Neural progenitor cell (in vitro differentiated cells): ENCODE measurements at regions not wholly inside any gene's neighbourhood (a gene's known extent, or its start where the extent isn't known, plus 50 kb on each side); places are given as distances from the start of the nearest gene placed in this dataset.

ENCODE experiments used
- DNase-seq: peaks from one replicate; pipeline ENCODE4 v3.0.0-alpha.2; 2016; ENCODE audit warnings: low spot score
- H2AFZ ChIP-seq: fragments of 200-600 bp; sonication (generic); replicated peaks from 2 replicates; pipeline ENCODE4 v1.6.1; 2016; ENCODE audit warnings: antibody characterized with exemption
- H3F3A ChIP-seq: fragments of 200-600 bp; sonication (generic); 2 replicates; pipeline ENCODE4 v1.6.1; 2016; ENCODE audit warnings: antibody characterized with exemption, low read depth
- H3K27ac ChIP-seq: fragments of 200-600 bp; sonication (generic); 2 replicates; pipeline ENCODE4 v1.5.1; 2016; ENCODE audit warnings: mild to moderate bottlenecking
- H3K27me3 ChIP-seq: fragments of 200-600 bp; sonication (generic); 2 replicates; pipeline ENCODE4 v1.6.1; 2016; ENCODE audit warnings: mild to moderate bottlenecking, moderate library complexity
- H3K36me3 ChIP-seq: fragments of 200-600 bp; sonication (generic); 2 replicates; pipeline ENCODE4 v1.5.1; 2016
- H3K4me1 ChIP-seq: fragments of 200-600 bp; sonication (generic); 2 replicates; pipeline ENCODE4 v1.6.1; 2016; ENCODE audit warnings: mixed run types
- H3K4me2 ChIP-seq: fragments of 200-600 bp; sonication (generic); 2 replicates; pipeline ENCODE4 v1.6.1; 2016
- H3K4me3 ChIP-seq: fragments of 200-600 bp; sonication (generic); 2 replicates; pipeline ENCODE4 v1.5.1; 2016
- H3K79me2 ChIP-seq: fragments of 200-600 bp; sonication (generic); 2 replicates; pipeline ENCODE4 v1.6.1; 2016; ENCODE audit warnings: low read depth
- H3K9ac ChIP-seq: fragments of 200-600 bp; sonication (generic); 2 replicates; pipeline ENCODE4 v1.6.1; 2016
- H3K9me3 ChIP-seq: fragments of 200-600 bp; sonication (generic); 2 replicates; pipeline ENCODE4 v1.5.1; 2016; ENCODE audit warnings: low read depth
- H4K20me1 ChIP-seq: fragments of 200-600 bp; sonication (generic); 2 replicates; pipeline ENCODE4 v1.6.1; 2016; ENCODE audit warnings: low read depth
- H3K27ac Mint-ChIP-seq: 3 replicates; pipeline ENCODE4 v1.8.0; 2021; ENCODE audit warnings: mixed read lengths
- H3K27me3 Mint-ChIP-seq: 2 replicates; pipeline ENCODE4 v1.8.0; 2022; ENCODE audit warnings: low read depth, mild to moderate bottlenecking, inconsistent platforms, moderate library complexity, mixed read lengths; ENCODE audit not compliant: insufficient read depth
- H3K36me3 Mint-ChIP-seq: 3 replicates; pipeline ENCODE4 v1.8.0; 2021; ENCODE audit warnings: mixed read lengths
- H3K4me1 Mint-ChIP-seq: 3 replicates; pipeline ENCODE4 v1.8.0; 2021; ENCODE audit warnings: mixed read lengths
- H3K4me3 Mint-ChIP-seq: 3 replicates; pipeline ENCODE4 v1.8.0; 2021; ENCODE audit warnings: mild to moderate bottlenecking, moderate library complexity, mixed read lengths
- H3K9me3 Mint-ChIP-seq: 3 replicates; pipeline ENCODE4 v1.8.0; 2020; ENCODE audit warnings: mixed read lengths
- EZH2 ChIP-seq: fragments of 200-600 bp; sonication (generic); IDR thresholded peaks from 2 replicates; pipeline ENCODE4 v1.6.1; 2017; ENCODE audit warnings: antibody characterized with exemption, mild to moderate bottlenecking, moderate library complexity
- EZH2phosphoT487 ChIP-seq: fragments of 200-600 bp; sonication (generic); IDR thresholded peaks from 2 replicates; pipeline ENCODE4 v1.6.1; 2017; ENCODE audit warnings: antibody characterized with exemption
- TF ChIP-seq, protein P1 (sequence below): fragments of 200-600 bp; sonication (generic); IDR thresholded peaks from 2 replicates; pipeline ENCODE4 v1.5.1; 2017; ENCODE audit warnings: antibody characterized with exemption, mild to moderate bottlenecking

GRCh38 chr20:40561187-40561586 lies 127.8 kb downstream of the MAFB start:
- Mint-ChIP-seq H3K36me3 (no peaks in the 10 kb centered on the region), H3K4me3 (no peak overlapping the region), H3K27me3 (peaks cover 3% of the 10 kb centered on the region), H3K4me1 (no peaks in the 10 kb centered on the region), H3K27ac (no peak overlapping the region), H3K9me3 (no peaks in the 10 kb centered on the region)
- H3K9me3 ChIP-seq = no peaks in the 10 kb centered on the region
- no peak overlapping the region for H3K9ac ChIP-seq
- H3F3A ChIP-seq = no peaks in the 10 kb centered on the region
- no peak overlapping the region for H3K27ac ChIP-seq
- no peaks in the 10 kb centered on the region for H3K36me3 ChIP-seq
- H3K4me2 ChIP-seq = no peak overlapping the region
- H4K20me1 ChIP-seq = no peaks in the 10 kb centered on the region
- no peaks in the 10 kb centered on the region for H3K27me3 ChIP-seq
- H3K4me1 ChIP-seq = no peaks in the 10 kb centered on the region
- H3K4me3 ChIP-seq = no peak overlapping the region
- TF ChIP-seq EZH2 = no peak
- TF ChIP-seq, protein P1, sequence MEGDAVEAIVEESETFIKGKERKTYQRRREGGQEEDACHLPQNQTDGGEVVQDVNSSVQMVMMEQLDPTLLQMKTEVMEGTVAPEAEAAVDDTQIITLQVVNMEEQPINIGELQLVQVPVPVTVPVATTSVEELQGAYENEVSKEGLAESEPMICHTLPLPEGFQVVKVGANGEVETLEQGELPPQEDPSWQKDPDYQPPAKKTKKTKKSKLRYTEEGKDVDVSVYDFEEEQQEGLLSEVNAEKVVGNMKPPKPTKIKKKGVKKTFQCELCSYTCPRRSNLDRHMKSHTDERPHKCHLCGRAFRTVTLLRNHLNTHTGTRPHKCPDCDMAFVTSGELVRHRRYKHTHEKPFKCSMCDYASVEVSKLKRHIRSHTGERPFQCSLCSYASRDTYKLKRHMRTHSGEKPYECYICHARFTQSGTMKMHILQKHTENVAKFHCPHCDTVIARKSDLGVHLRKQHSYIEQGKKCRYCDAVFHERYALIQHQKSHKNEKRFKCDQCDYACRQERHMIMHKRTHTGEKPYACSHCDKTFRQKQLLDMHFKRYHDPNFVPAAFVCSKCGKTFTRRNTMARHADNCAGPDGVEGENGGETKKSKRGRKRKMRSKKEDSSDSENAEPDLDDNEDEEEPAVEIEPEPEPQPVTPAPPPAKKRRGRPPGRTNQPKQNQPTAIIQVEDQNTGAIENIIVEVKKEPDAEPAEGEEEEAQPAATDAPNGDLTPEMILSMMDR = no peak
- TF ChIP-seq EZH2phosphoT487 = no peak
- no peak overlapping the region for H2AFZ ChIP-seq
- no peak for DNase-seq
- H3K79me2 ChIP-seq = no peaks in the 10 kb centered on the region

- Mint-ChIP-seq H3K36me3 (no peaks in the 10 kb centered on the region), H3K9me3 (peaks cover 7% of the 10 kb centered on the region), H3K4me3 (no peak overlapping the region), H3K4me1 (no peaks in the 10 kb centered on the region), H3K27ac (no peak overlapping the region), H3K27me3 (no peaks in the 10 kb centered on the region)
- Histone ChIP-seq H3K27me3 (no peaks in the 10 kb centered on the region), H3K27ac (no peak overlapping the region), H4K20me1 (no peaks in the 10 kb centered on the region), H2AFZ (no peak overlapping the region), H3K36me3 (no peaks in the 10 kb centered on the region), H3K4me3 (no peak overlapping the region), H3F3A (no peaks in the 10 kb centered on the region), H3K79me2 (no peaks in the 10 kb centered on the region), H3K9ac (no peak overlapping the region), H3K4me2 (no peak overlapping the region), H3K9me3 (no peaks in the 10 kb centered on the region), H3K4me1 (no peaks in the 10 kb centered on the region)
- DNase-seq = no peak
- TF ChIP-seq, protein P1 = no peak
- TF ChIP-seq EZH2phosphoT487 = no peak
- TF ChIP-seq EZH2 = no peak
Measured at GRCh38 chr20:40558212-40558611, 130.8 kb downstream of the MAFB start.

- H3K9ac ChIP-seq = no peak overlapping the region
- no peak overlapping the region for H3K27ac ChIP-seq
- no peaks in the 10 kb centered on the region for H3K4me1 ChIP-seq
- Mint-ChIP-seq H3K4me1 (no peaks in the 10 kb centered on the region), H3K27ac (no peak overlapping the region), H3K9me3 (peaks cover 7% of the 10 kb centered on the region), H3K4me3 (no peak overlapping the region), H3K27me3 (peaks cover 4% of the 10 kb centered on the region), H3K36me3 (no peaks in the 10 kb centered on the region)
- H3F3A ChIP-seq = no peaks in the 10 kb centered on the region
- H3K36me3 ChIP-seq = no peaks in the 10 kb centered on the region
- H3K79me2 ChIP-seq = no peaks in the 10 kb centered on the region
- H2AFZ ChIP-seq = no peak overlapping the region
- H3K4me2 ChIP-seq = no peak overlapping the region
- no peak for DNase-seq
- no peak overlapping the region for H3K4me3 ChIP-seq
- TF ChIP-seq EZH2phosphoT487 (no peak), EZH2 (no peak)
- TF ChIP-seq, protein P1 = no peak
- no peaks in the 10 kb centered on the region for H4K20me1 ChIP-seq
- H3K9me3 ChIP-seq = no peaks in the 10 kb centered on the region
- no peaks in the 10 kb centered on the region for H3K27me3 ChIP-seq
Measured at GRCh38 chr20:40551125-40551530, 137.9 kb downstream of the MAFB start.
